T-cell (primary cell): ENCODE measurements at regions not wholly inside any gene's neighbourhood (a gene's known extent, or its start where the extent isn't known, plus 50 kb on each side); places are given as distances from the start of the nearest gene placed in this dataset.

Experiments
- ATAC-seq, 4 experiments: fragments of 200-7000 bp in 3 of 4; fragments of 150-1000 bp in 1 of 4; cut with Tn5 transposase; replicated peaks in 1 of 4; 1 replicate in 3 of 4; 2 replicates in 1 of 4; pipeline ENCODE4 v1.10.0; 2021; ENCODE audit warnings: moderate library complexity in 3 of 4, mild to moderate bottlenecking in 2 of 4, moderate number of reproducible peaks in 1 of 4
- CTCF ChIA-PET, 2 donors: fragments of 300-600 bp; sonication (Branson Sonifier 250); formaldehyde crosslinking; loops; one replicate each; lab custom pipeline; 2022; ENCODE audit warnings: antibody characterized with exemption in 2 of 2; lab: Charles Lee
- POLR2A ChIA-PET, 2 donors: fragments of 300-600 bp; sonication (Branson Sonifier 250); formaldehyde crosslinking; loops; one replicate each; lab custom pipeline; 2022; ENCODE audit warnings: antibody characterized with exemption in 2 of 2; lab: Charles Lee
- DNase-seq, 35 experiments: peaks; one replicate each; pipeline versions ENCODE4 v3.0.0 to v3.0.0-alpha.2; 2013 to 2023
- H3K27ac ChIP-seq: one replicate; pipeline ENCODE4 v1.5.1; 2013; ENCODE audit warnings: low read length
- H3K27me3 ChIP-seq, 2 experiments: replicated peaks in 1 of 2; 1 replicate in 1 of 2; 2 replicates in 1 of 2; pipeline versions ENCODE4 v1.6.1 to v1.7.0; 2013; ENCODE audit warnings: low read length in 1 of 2, mixed read lengths in 1 of 2; ENCODE audit not compliant: control insufficient read depth in 2 of 2, insufficient read depth in 2 of 2; ENCODE audit errors: extremely low read depth in 1 of 2
- H3K36me3 ChIP-seq, 2 donors: 1 replicate in 1 of 2; 2 replicates in 1 of 2; pipeline versions ENCODE4 v1.6.1 to v1.7.0; 2013; ENCODE audit warnings: low read length in 1 of 2; ENCODE audit not compliant: control insufficient read depth in 2 of 2, insufficient read depth in 1 of 2; ENCODE audit errors: extremely low read depth in 1 of 2
- H3K4me1 ChIP-seq, 2 experiments: 1 replicate in 1 of 2; 2 replicates in 1 of 2; pipeline versions ENCODE4 v1.6.1 to v1.7.0; 2013; ENCODE audit warnings: low read length in 2 of 2, mixed read lengths in 1 of 2; ENCODE audit not compliant: insufficient read depth in 2 of 2, control insufficient read depth in 1 of 2; ENCODE audit errors: extremely low read depth in 1 of 2
- H3K4me3 ChIP-seq, 2 donors: 1 replicate in 1 of 2; 2 replicates in 1 of 2; pipeline versions ENCODE4 v1.5.1 to v1.7.0; 2013; ENCODE audit warnings: mild to moderate bottlenecking in 2 of 2, low read length in 1 of 2, moderate library complexity in 1 of 2; ENCODE audit not compliant: control insufficient read depth in 1 of 2; ENCODE audit errors: extremely low read depth in 1 of 2
- H3K9me3 ChIP-seq: 2 replicates; pipeline ENCODE4 v1.7.0; 2013
- H3K27ac Mint-ChIP-seq, 2 donors: one replicate each; pipeline ENCODE4 v1.8.0; 2020 to 2021; ENCODE audit warnings: mild to moderate bottlenecking in 2 of 2, mixed read lengths in 2 of 2
- H3K27me3 Mint-ChIP-seq, 2 donors: one replicate each; pipeline ENCODE4 v1.8.0; 2021 to 2022; ENCODE audit warnings: mixed read lengths in 2 of 2
- H3K36me3 Mint-ChIP-seq: one replicate; pipeline ENCODE4 v1.8.0; 2021; ENCODE audit warnings: mixed read lengths
- H3K4me1 Mint-ChIP-seq, 3 donors: one replicate each; pipeline ENCODE4 v1.8.0; 2020 to 2022; ENCODE audit warnings: mixed read lengths in 3 of 3, mild to moderate bottlenecking in 1 of 3
- H3K4me3 Mint-ChIP-seq, 3 donors: one replicate each; pipeline ENCODE4 v1.8.0; 2020 to 2022; ENCODE audit warnings: mild to moderate bottlenecking in 3 of 3, mixed read lengths in 3 of 3, moderate library complexity in 3 of 3
- H3K9me3 Mint-ChIP-seq, 3 donors: one replicate each; pipeline ENCODE4 v1.8.0; 2020 to 2022; ENCODE audit warnings: mixed read lengths in 3 of 3
- WGBS: methylation state at CpG from one replicate; pipeline ENCODE4 v1.1.5; 2013; ENCODE audit warnings: missing lambda C conversion rate; ENCODE audit not compliant: insufficient coverage; 5-methylcytosine and 5-hydroxymethylcytosine counted together

GRCh38 chr11:47912843-47913437 is 64.8 kb upstream of the NUP160 start:
- no peak overlapping the region for H3K27ac ChIP-seq
- no peak for DNase-seq
- H3K36me3 ChIP-seq, result no peaks in the 10 kb centered on the region
- no CpG with 5 or more reads among the region's 6 CpGs for WGBS
- ATAC-seq, result no peak
- POLR2A ChIA-PET, result no interaction called here
- Mint-ChIP-seq H3K36me3 (no peaks in the 10 kb centered on the region), H3K4me1 (peaks cover 20 to 45% (median 42%) of the 10 kb centered on the region in 3 donors), H3K9me3 (no peaks in the 10 kb centered on the region), H3K27ac (no peak overlapping the region), H3K4me3 (no peak overlapping the region), H3K27me3 (no peaks in the 10 kb centered on the region)
- no peaks in the 10 kb centered on the region for H3K9me3 ChIP-seq
- H3K4me1 ChIP-seq, result peaks cover 8 to 21% of the 10 kb centered on the region in 2 experiments
- no peak overlapping the region for H3K4me3 ChIP-seq
- CTCF ChIA-PET, result interaction anchor here in 1 of 2 donors (1.2 kb wide), 1 partner anchor 22 kb away, joined by 3 read pairs; no protein-coding TSS in a partner anchor
- no peaks in the 10 kb centered on the region for H3K27me3 ChIP-seq

GRCh38 chr11:47911149-47911548 is 63.0 kb upstream of the NUP160 start:
- no peaks in the 10 kb centered on the region for H3K9me3 ChIP-seq
- POLR2A ChIA-PET, result no interaction called here
- no peak for ATAC-seq
- Mint-ChIP-seq H3K4me3 (no peak overlapping the region), H3K4me1 (peaks cover 13 to 41% (median 38%) of the 10 kb centered on the region in 3 donors), H3K9me3 (no peaks in the 10 kb centered on the region), H3K27ac (no peak overlapping the region), H3K27me3 (no peaks in the 10 kb centered on the region), H3K36me3 (no peaks in the 10 kb centered on the region)
- no peak for DNase-seq
- H3K4me1 ChIP-seq, result peaks cover 8 to 16% of the 10 kb centered on the region in 2 experiments
- WGBS, result 100% methylated on average over 1 of the region's 4 CpGs
- no peaks in the 10 kb centered on the region for H3K27me3 ChIP-seq
- H3K36me3 ChIP-seq, result no peaks in the 10 kb centered on the region
- no peak overlapping the region for H3K27ac ChIP-seq
- CTCF ChIA-PET, result no interaction called here
- H3K4me3 ChIP-seq, result no peak overlapping the region

GRCh38 chr11:47908198-47908597 is 60.0 kb upstream of the NUP160 start:
- Histone ChIP-seq H3K27ac (no peak overlapping the region), H3K27me3 (no peaks in the 10 kb centered on the region), H3K9me3 (no peaks in the 10 kb centered on the region), H3K4me3 (no peak overlapping the region), H3K36me3 (no peaks in the 10 kb centered on the region), H3K4me1 (no peaks in the 10 kb centered on the region)
- DNase-seq, result no peak
- Mint-ChIP-seq H3K9me3 (no peaks in the 10 kb centered on the region), H3K36me3 (no peaks in the 10 kb centered on the region), H3K27me3 (no peaks in the 10 kb centered on the region), H3K4me1 (peaks cover 5 to 20% (median 17%) of the 10 kb centered on the region in 3 donors), H3K27ac (no peak overlapping the region), H3K4me3 (no peak overlapping the region)
- CTCF ChIA-PET, result interaction anchor here (0.6 kb wide), 2 partner anchors 35 to 52 kb away, joined by 3 read pairs; no protein-coding TSS in a partner anchor
- ATAC-seq, result no peak
- POLR2A ChIA-PET, result interaction anchor here in 1 of 2 donors (0.6 kb wide), 1 partner anchor 110 kb away, joined by 3 read pairs; no protein-coding TSS in a partner anchor
- 61% methylated on average over 2 of the region's 5 CpGs for WGBS

- CTCF ChIA-PET, result interaction anchor here in 1 of 2 donors (0.6 kb wide), 1 partner anchor 51 kb away, joined by 3 read pairs; no protein-coding TSS in a partner anchor
These were observed 59.3 kb upstream of the NUP160 start for GRCh38 chr11:47907499-47907898.

GRCh38 chr11:47906066-47906465 is 57.9 kb upstream of the NUP160 start:
- no peaks in the 10 kb centered on the region for H3K4me1 ChIP-seq
- CTCF ChIA-PET, result interaction anchor here in 1 of 2 donors (0.7 kb wide), 1 partner anchor 14 kb away, joined by 3 read pairs; no protein-coding TSS in a partner anchor
- WGBS, result 90% methylated on average over 3 of the region's 6 CpGs
- POLR2A ChIA-PET, result no interaction called here
- H3K27ac ChIP-seq, result no peak overlapping the region
- no peaks in the 10 kb centered on the region for H3K9me3 ChIP-seq
- no peak overlapping the region for H3K27ac Mint-ChIP-seq
- no peaks in the 10 kb centered on the region for H3K27me3 Mint-ChIP-seq
- H3K9me3 Mint-ChIP-seq, result no peaks in the 10 kb centered on the region
- H3K36me3 Mint-ChIP-seq, result no peaks in the 10 kb centered on the region
- no peak for ATAC-seq
- DNase-seq, result no peak
- H3K4me1 Mint-ChIP-seq, result peaks cover 5 to 15% (median 12%) of the 10 kb centered on the region in 3 donors
- H3K4me3 Mint-ChIP-seq, result no peak overlapping the region
- no peaks in the 10 kb centered on the region for H3K27me3 ChIP-seq
- H3K36me3 ChIP-seq, result no peaks in the 10 kb centered on the region
- no peak overlapping the region for H3K4me3 ChIP-seq

More at GRCh38 chr11:47907499-47907898, 59.3 kb upstream of the NUP160 start:
- Mint-ChIP-seq H3K27ac (no peak overlapping the region), H3K9me3 (no peaks in the 10 kb centered on the region), H3K27me3 (no peaks in the 10 kb centered on the region), H3K4me1 (peaks cover 5 to 20% (median 17%) of the 10 kb centered on the region in 3 donors), H3K36me3 (no peaks in the 10 kb centered on the region), H3K4me3 (no peak overlapping the region)
- POLR2A ChIA-PET, result no interaction called here
- no peak overlapping the region for H3K27ac ChIP-seq
- ATAC-seq (no peak), DNase-seq (no peak)
- H3K4me3 ChIP-seq, result no peak overlapping the region
- H3K36me3 ChIP-seq, result no peaks in the 10 kb centered on the region
- WGBS, result 33% methylated on average over 1 of the region's 5 CpGs
- no peaks in the 10 kb centered on the region for H3K4me1 ChIP-seq
- no peaks in the 10 kb centered on the region for H3K27me3 ChIP-seq
- no peaks in the 10 kb centered on the region for H3K9me3 ChIP-seq

GRCh38 chr11:47905358-47906059 is 57.4 kb upstream of the NUP160 start:
- H3K27ac Mint-ChIP-seq, result no peak overlapping the region
- Histone ChIP-seq H3K27me3 (no peaks in the 10 kb centered on the region), H3K4me3 (no peak overlapping the region), H3K9me3 (no peaks in the 10 kb centered on the region), H3K4me1 (no peaks in the 10 kb centered on the region), H3K27ac (no peak overlapping the region), H3K36me3 (no peaks in the 10 kb centered on the region)
- ChIA-PET CTCF (no interaction called here), POLR2A (no interaction called here)
- H3K9me3 Mint-ChIP-seq, result no peaks in the 10 kb centered on the region
- no peaks in the 10 kb centered on the region for H3K27me3 Mint-ChIP-seq
- DNase-seq (no peak), ATAC-seq (no peak)
- 96% methylated on average over 16 of the region's 22 CpGs for WGBS
- no peak overlapping the region for H3K4me3 Mint-ChIP-seq
- H3K36me3 Mint-ChIP-seq, result no peaks in the 10 kb centered on the region
- H3K4me1 Mint-ChIP-seq, result peaks cover 5 to 15% (median 12%) of the 10 kb centered on the region in 3 donors
